Right lobe of liver (tissue), 6 donors: ENCODE measurements at regions not wholly inside any gene's neighbourhood (a gene's known extent, or its start where the extent isn't known, plus 50 kb on each side); places are given as distances from the start of the nearest gene placed in this dataset.

Experiments used
- ATAC-seq, 4 donors: fragments of 200-7000 bp; cut with Tn5 transposase; one replicate each; pipeline ENCODE4 v1.9.1; 2020; ENCODE audit warnings: mild to moderate bottlenecking in 4 of 4, moderate library complexity in 4 of 4
- DNase-seq, 3 donors: peaks; one replicate each; pipeline ENCODE4 v3.0.0-alpha.2; 2020
- H3K27ac ChIP-seq, 3 donors: fragments of 200-600 bp; one replicate each; pipeline ENCODE4 v1.8.0; 2022
- H3K27me3 ChIP-seq, 2 donors: fragments of 200-600 bp; one replicate each; pipeline ENCODE4 v1.8.0; 2022
- H3K36me3 ChIP-seq, 4 donors: fragments of 200-600 bp; sonication (generic) in 1 of 4; one replicate each; pipeline versions ENCODE4 v1.5.1 to v1.8.0; 2017 to 2022; ENCODE audit warnings: control low read depth in 1 of 4
- H3K4me1 ChIP-seq, 4 donors: fragments of 200-600 bp; sonication (generic) in 1 of 4; one replicate each; pipeline versions ENCODE4 v1.5.1 to v1.8.0; 2017 to 2022; ENCODE audit warnings: control low read depth in 1 of 4
- H3K4me3 ChIP-seq, 3 donors: fragments of 200-600 bp; one replicate each; pipeline ENCODE4 v1.8.0; 2022
- H3K9me3 ChIP-seq, 4 donors: fragments of 200-600 bp; sonication (generic) in 1 of 4; one replicate each; pipeline versions ENCODE4 v1.5.1 to v1.8.0; 2017 to 2022; ENCODE audit warnings: control low read depth in 1 of 4
- CTCF ChIP-seq, 4 donors: fragments of 200-600 bp in 3 of 4; fragments of 450-650 bp in 1 of 4; IDR thresholded peaks; one replicate each; pipeline versions ENCODE4 v1.5.1 to v1.8.0; 2016 to 2022; ENCODE audit warnings: antibody characterized with exemption in 4 of 4, mild to moderate bottlenecking in 2 of 4
- POLR2A ChIP-seq: fragments of 450-650 bp; IDR thresholded peaks from one replicate; pipeline ENCODE4 v1.6.1; 2017; ENCODE audit warnings: antibody characterized with exemption, mild to moderate bottlenecking
- WGBS: methylation state at CpG from one replicate; pipeline ENCODE4 v1.1.6; 2018; ENCODE audit warnings: low coverage, low lambda C conversion rate; ENCODE audit not compliant: insufficient coverage; ENCODE audit errors: missing lambda C conversion rate; 5-methylcytosine and 5-hydroxymethylcytosine counted together
- intact Hi-C, 2 donors: fragments of 100-400 bp; cut with DNase I; formaldehyde crosslinking; loops; one replicate each; pipeline versions ENCODE4 v1.11.2 to v1.14.1; 2022
- donor health status: DM: no; HTN: yes; CAD: no.
- donor health status: DM: no; HTN: no; CAD: no.
- donor health status: DM: no; HTN: no; CAD: no.
- donor health status: DM: no; HTN: yes; CAD: no.
- donor health status: DM: no; HTN: yes; CAD: no.

GRCh38 chr20:22496817-22497216 lies 87.6 kb downstream of the FOXA2 start:
- no peaks in the 10 kb centered on the region for H3K27me3 ChIP-seq
- intact Hi-C loops, result no loop called here
- TF ChIP-seq POLR2A, result no peak
- no peak for TF ChIP-seq CTCF (IDR thresholded peaks at IDR 0.05)
- no peak overlapping the region for H3K4me3 ChIP-seq
- no peak overlapping the region for H3K27ac ChIP-seq
- ATAC-seq (no peak), DNase-seq (no peak)
- no peaks in the 10 kb centered on the region for H3K36me3 ChIP-seq
- H3K9me3 ChIP-seq, result no peaks in the 10 kb centered on the region
- WGBS, result 77% methylated on average over 3 of the region's 3 CpGs
- H3K4me1 ChIP-seq, result peaks cover 0 to 11% (median 5%) of the 10 kb centered on the region in 4 donors

GRCh38 chr20:22495789-22496188 lies 88.6 kb downstream of the FOXA2 start:
- DNase-seq (no peak), ATAC-seq (no peak)
- TF ChIP-seq CTCF (IDR thresholded peaks at IDR 0.05), result no peak
- no peak for TF ChIP-seq POLR2A
- Histone ChIP-seq H3K4me3 (no peak overlapping the region), H3K36me3 (no peaks in the 10 kb centered on the region), H3K27me3 (no peaks in the 10 kb centered on the region), H3K27ac (no peak overlapping the region), H3K9me3 (no peaks in the 10 kb centered on the region), H3K4me1 (peaks cover 0 to 21% (median 9%) of the 10 kb centered on the region in 4 donors)
- intact Hi-C loops, result no loop called here
- 79% methylated on average over 2 of the region's 2 CpGs for WGBS

DNA sequence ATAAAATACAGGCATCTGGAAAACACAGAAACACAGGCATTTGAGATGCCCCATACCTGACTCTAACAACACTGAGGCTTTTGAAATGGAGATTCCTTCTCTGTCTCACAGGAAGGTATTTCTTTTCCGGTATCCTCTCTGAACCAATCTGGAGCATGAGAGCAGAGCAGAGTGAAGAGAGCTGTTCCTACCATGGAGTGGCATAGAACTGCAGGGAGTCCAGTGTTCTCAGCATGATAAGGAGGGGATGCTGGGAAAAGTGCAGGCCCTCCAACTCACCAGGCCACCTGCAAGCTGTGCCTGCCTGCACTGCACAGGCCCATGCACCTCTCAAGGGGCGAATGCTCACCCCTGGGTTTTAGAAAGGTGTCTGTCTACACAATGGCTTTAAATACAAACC lies 89.2 kb downstream of the FOXA2 start:
- no peaks in the 10 kb centered on the region for H3K9me3 ChIP-seq
- no peak for ATAC-seq
- no peaks in the 10 kb centered on the region for H3K36me3 ChIP-seq
- TF ChIP-seq CTCF (IDR thresholded peaks at IDR 0.05), result no peak
- TF ChIP-seq POLR2A, result no peak
- 80% methylated on average over 2 of the region's 2 CpGs for WGBS
- peaks cover 0 to 26% (median 10%) of the 10 kb centered on the region in 4 donors for H3K4me1 ChIP-seq
- H3K27me3 ChIP-seq, result no peaks in the 10 kb centered on the region
- DNase-seq, result no peak
- no peak overlapping the region for H3K4me3 ChIP-seq
- intact Hi-C loops, result no loop called here
- no peak overlapping the region for H3K27ac ChIP-seq

- Histone ChIP-seq H3K4me1 (peaks cover 0 to 42% (median 18%) of the 10 kb centered on the region in 4 donors), H3K9me3 (no peaks in the 10 kb centered on the region), H3K36me3 (no peaks in the 10 kb centered on the region), H3K27ac (no peak overlapping the region), H3K27me3 (no peaks in the 10 kb centered on the region), H3K4me3 (no peak overlapping the region)
- intact Hi-C loops, result no loop called here
- DNase-seq (no peak), ATAC-seq (peak in 1 of 4 donors; percentile 5)
- WGBS, result 37% methylated on average over 2 of the region's 2 CpGs
- TF ChIP-seq CTCF (IDR thresholded peaks at IDR 0.05) (no peak), POLR2A (no peak)
Observed at GRCh38 chr20:22492497-22492896, 91.9 kb downstream of the FOXA2 start.

DNA sequence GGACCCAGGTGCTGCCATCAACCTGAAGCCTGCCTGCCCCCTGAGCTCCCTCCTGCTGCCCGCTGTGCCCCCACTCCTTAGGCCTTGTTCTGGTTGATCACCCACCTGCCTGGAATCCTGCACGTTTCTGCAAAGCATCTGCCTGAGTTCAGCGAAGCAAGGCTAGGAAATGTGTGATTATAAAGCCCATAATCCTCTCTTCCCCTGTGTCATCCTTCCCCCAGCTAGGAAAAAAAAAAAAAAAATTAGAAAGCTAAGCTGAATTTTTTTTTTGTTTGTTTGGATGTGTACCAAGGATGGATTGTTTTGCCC lies 93.2 kb downstream of the FOXA2 start:
- WGBS, result 13% methylated on average over 2 of the region's 3 CpGs
- no peak for DNase-seq
- no peaks in the 10 kb centered on the region for H3K27me3 ChIP-seq
- ATAC-seq, result no peak
- H3K4me1 ChIP-seq, result peaks cover 0 to 42% (median 18%) of the 10 kb centered on the region in 4 donors
- intact Hi-C loops, result no loop called here
- H3K27ac ChIP-seq, result peak overlapping the region; percentile 53 to 94 (median 69)
- H3K4me3 ChIP-seq, result peak overlapping the region in 1 of 3 donors; percentile 25
- no peaks in the 10 kb centered on the region for H3K9me3 ChIP-seq
- no peaks in the 10 kb centered on the region for H3K36me3 ChIP-seq
- no peak for TF ChIP-seq POLR2A
- no peak for TF ChIP-seq CTCF (IDR thresholded peaks at IDR 0.05)
